DMS 273 (cell line): ENCODE measurements at regions not wholly inside any gene's neighbourhood (a gene's known extent, or its start where the extent isn't known, plus 50 kb on each side); places are given as distances from the start of the nearest gene placed in this dataset.

Source experiments
- DNase-seq: peaks from one replicate; lab custom pipeline; 2025; ENCODE audit not compliant: unreplicated experiment; lab: John Stamatoyannopoulos, UW

GRCh38 chr7:79732535-79732934 lies 279.1 kb upstream of the MAGI2 start:
- DNase-seq, result peak; percentile 17

GRCh38 chr7:79730971-79731370 lies 277.5 kb upstream of the MAGI2 start:
- DNase-seq, result no peak

- DNase-seq, result no peak
Measured at GRCh38 chr7:79723833-79724618, 270.6 kb upstream of the MAGI2 start.

GRCh38 chr7:79722217-79722616 lies 268.8 kb upstream of the MAGI2 start:
- DNase-seq, result no peak

- no peak for DNase-seq
Measured at GRCh38 chr7:79719216-79719615, 265.7 kb upstream of the MAGI2 start.

GRCh38 chr7:79716329-79716728 lies 262.9 kb upstream of the MAGI2 start:
- DNase-seq, result no peak

GRCh38 chr7:79714081-79714480 lies 260.6 kb upstream of the MAGI2 start:
- peak; percentile 36 for DNase-seq

- peak; percentile 54 for DNase-seq
Measured at GRCh38 chr7:79713276-79713675, 259.8 kb upstream of the MAGI2 start.

GRCh38 chr7:79711660-79712059 lies 258.2 kb upstream of the MAGI2 start:
- no peak for DNase-seq

- peak; percentile 32 for DNase-seq
Measured at GRCh38 chr7:79709574-79710409, 256.3 kb upstream of the MAGI2 start.

- DNase-seq, result no peak
Measured at GRCh38 chr7:79702116-79702515, 248.6 kb upstream of the MAGI2 start.

GRCh38 chr7:79692015-79692414 lies 238.5 kb upstream of the MAGI2 start:
- DNase-seq, result no peak

GRCh38 chr7:79691074-79691473 lies 237.6 kb upstream of the MAGI2 start:
- DNase-seq, result no peak

- DNase-seq, result no peak
Measured at GRCh38 chr7:79684384-79684783, 230.9 kb upstream of the MAGI2 start.

- DNase-seq, result no peak
Measured at GRCh38 chr7:79683916-79684315, 230.4 kb upstream of the MAGI2 start.

GRCh38 chr7:79683185-79683890 lies 229.9 kb upstream of the MAGI2 start:
- DNase-seq, result no peak

- DNase-seq, result no peak
Measured at GRCh38 chr7:79681454-79681853, 228.0 kb upstream of the MAGI2 start.

- no peak for DNase-seq
Measured at GRCh38 chr7:79673969-79674368, 220.5 kb upstream of the MAGI2 start.

GRCh38 chr7:79673421-79673820 lies 220.0 kb upstream of the MAGI2 start:
- DNase-seq, result no peak

- no peak for DNase-seq
Measured at GRCh38 chr7:79668292-79668691, 214.8 kb upstream of the MAGI2 start.

- no peak for DNase-seq
Measured at GRCh38 chr7:79666472-79666871, 213.0 kb upstream of the MAGI2 start.
